BLaER1 treated with 17β-estradiol and CSF1 and Interleukin-3, amounts not matched to agents 10 nM and 100 nM (cell line): ENCODE measurements at regions not wholly inside any gene's neighbourhood (a gene's known extent, or its start where the extent isn't known, plus 50 kb on each side); places are given as distances from the start of the nearest gene placed in this dataset.

Source experiments
- H3K27ac ChIP-seq, 11 experiments: shearing (Covaris generic); formaldehyde crosslinking; 2 replicates each; pipeline ENCODE4 v1.8.1; 2022
- H3K27me3 ChIP-seq, 11 experiments: shearing (Covaris generic); formaldehyde crosslinking; 2 replicates each; pipeline ENCODE4 v1.8.1; 2022
- H3K36me3 ChIP-seq, 11 experiments: shearing (Covaris generic); formaldehyde crosslinking; 2 replicates each; pipeline ENCODE4 v1.8.1; 2022
- H3K4me1 ChIP-seq, 10 experiments: shearing (Covaris generic); formaldehyde crosslinking; 2 replicates each; pipeline ENCODE4 v1.8.1; 2022
- H3K4me2 ChIP-seq, 11 experiments: shearing (Covaris generic); formaldehyde crosslinking; 2 replicates each; pipeline ENCODE4 v1.8.1; 2022
- H3K4me3 ChIP-seq, 10 experiments: shearing (Covaris generic); formaldehyde crosslinking; 2 replicates each; pipeline ENCODE4 v1.8.1; 2022
- H3K9ac ChIP-seq, 11 experiments: shearing (Covaris generic); formaldehyde crosslinking; 2 replicates each; pipeline ENCODE4 v1.8.1; 2022
- H3K9me3 ChIP-seq, 11 experiments: shearing (Covaris generic); formaldehyde crosslinking; replicated peaks in 1 of 11; 2 replicates each; pipeline ENCODE4 v1.8.1; 2022
- H4K20me1 ChIP-seq, 11 experiments: shearing (Covaris generic); formaldehyde crosslinking; 2 replicates each; pipeline ENCODE4 v1.8.1; 2022
- Cebpa-rat ChIP-seq, 11 experiments: shearing (Covaris generic); IDR thresholded peaks; 2 replicates each; pipeline ENCODE4 v1.8.1; 2022

- no peaks in the 10 kb centered on the region for H3K4me1 ChIP-seq
- no peaks in the 10 kb centered on the region for H3K9me3 ChIP-seq
- H3K27me3 ChIP-seq: no peaks in the 10 kb centered on the region
- H3K9ac ChIP-seq: no peak overlapping the region
- H3K27ac ChIP-seq: no peak overlapping the region
- no peaks in the 10 kb centered on the region for H3K36me3 ChIP-seq
- no peak overlapping the region for H3K4me3 ChIP-seq
- H3K4me2 ChIP-seq: no peak overlapping the region
- no peak for TF ChIP-seq Cebpa-rat (IDR thresholded peaks at IDR 0.05)
- H4K20me1 ChIP-seq: no peaks in the 10 kb centered on the region
Observed at GRCh38 chr5:10157085-10157669, 92.5 kb downstream of the ATPSCKMT start.

GRCh38 chr5:10155897-10156667, 93.6 kb downstream of the ATPSCKMT start:
- Histone ChIP-seq H4K20me1 (no peaks in the 10 kb centered on the region), H3K4me3 (no peak overlapping the region), H3K27ac (no peak overlapping the region), H3K36me3 (no peaks in the 10 kb centered on the region), H3K9me3 (no peaks in the 10 kb centered on the region), H3K4me2 (no peak overlapping the region), H3K4me1 (no peaks in the 10 kb centered on the region), H3K9ac (no peak overlapping the region), H3K27me3 (no peaks in the 10 kb centered on the region)
- TF ChIP-seq Cebpa-rat (IDR thresholded peaks at IDR 0.05): no peak

GRCh38 chr5:10153808-10154537, 95.7 kb downstream of the ATPSCKMT start:
- Histone ChIP-seq H3K4me3 (no peak overlapping the region), H3K36me3 (no peaks in the 10 kb centered on the region), H3K4me2 (no peak overlapping the region), H4K20me1 (no peaks in the 10 kb centered on the region), H3K9me3 (no peaks in the 10 kb centered on the region), H3K27ac (no peak overlapping the region), H3K9ac (no peak overlapping the region), H3K27me3 (no peaks in the 10 kb centered on the region), H3K4me1 (no peaks in the 10 kb centered on the region)
- no peak for TF ChIP-seq Cebpa-rat (IDR thresholded peaks at IDR 0.05)

- Histone ChIP-seq H3K9me3 (no peaks in the 10 kb centered on the region), H4K20me1 (no peaks in the 10 kb centered on the region), H3K36me3 (no peaks in the 10 kb centered on the region), H3K4me1 (no peaks in the 10 kb centered on the region), H3K27me3 (no peaks in the 10 kb centered on the region), H3K27ac (no peak overlapping the region), H3K9ac (no peak overlapping the region), H3K4me3 (no peak overlapping the region), H3K4me2 (no peak overlapping the region)
- no peak for TF ChIP-seq Cebpa-rat (IDR thresholded peaks at IDR 0.05)
Observed at GRCh38 chr5:10153394-10153793, 96.3 kb downstream of the ATPSCKMT start.

- Histone ChIP-seq H3K9ac (no peak overlapping the region), H3K27me3 (no peaks in the 10 kb centered on the region), H3K4me3 (no peak overlapping the region), H4K20me1 (no peaks in the 10 kb centered on the region), H3K9me3 (no peaks in the 10 kb centered on the region), H3K4me2 (no peak overlapping the region), H3K4me1 (no peaks in the 10 kb centered on the region), H3K36me3 (no peaks in the 10 kb centered on the region), H3K27ac (no peak overlapping the region)
- TF ChIP-seq Cebpa-rat (IDR thresholded peaks at IDR 0.05): no peak
Observed at GRCh38 chr5:10151656-10152055, 98.0 kb downstream of the ATPSCKMT start.

- H3K27ac ChIP-seq: no peak overlapping the region
- no peaks in the 10 kb centered on the region for H3K4me1 ChIP-seq
- H3K27me3 ChIP-seq: no peaks in the 10 kb centered on the region
- no peaks in the 10 kb centered on the region for H3K9me3 ChIP-seq
- no peak for TF ChIP-seq Cebpa-rat (IDR thresholded peaks at IDR 0.05)
- no peaks in the 10 kb centered on the region for H4K20me1 ChIP-seq
- H3K4me3 ChIP-seq: no peak overlapping the region
- no peaks in the 10 kb centered on the region for H3K36me3 ChIP-seq
- H3K9ac ChIP-seq: no peak overlapping the region
- H3K4me2 ChIP-seq: no peak overlapping the region
Observed at GRCh38 chr5:10149911-10150310, 99.8 kb downstream of the ATPSCKMT start.

GRCh38 chr5:10145923-10146401, 103.7 kb downstream of the ATPSCKMT start:
- Histone ChIP-seq H3K4me1 (no peaks in the 10 kb centered on the region), H3K9me3 (no peaks in the 10 kb centered on the region), H3K9ac (no peak overlapping the region), H3K36me3 (no peaks in the 10 kb centered on the region), H3K4me2 (no peak overlapping the region), H3K27me3 (no peaks in the 10 kb centered on the region), H3K4me3 (no peak overlapping the region), H4K20me1 (no peaks in the 10 kb centered on the region), H3K27ac (no peak overlapping the region)
- TF ChIP-seq Cebpa-rat (IDR thresholded peaks at IDR 0.05): peak in 1 of 11 experiments; percentile 23; a peak in 1 of 22 replicates

- H3K9ac ChIP-seq: no peak overlapping the region
- H4K20me1 ChIP-seq: no peaks in the 10 kb centered on the region
- no peaks in the 10 kb centered on the region for H3K36me3 ChIP-seq
- H3K4me2 ChIP-seq: no peak overlapping the region
- no peaks in the 10 kb centered on the region for H3K9me3 ChIP-seq
- no peak for TF ChIP-seq Cebpa-rat (IDR thresholded peaks at IDR 0.05)
- no peak overlapping the region for H3K4me3 ChIP-seq
- H3K27me3 ChIP-seq: no peaks in the 10 kb centered on the region
- H3K4me1 ChIP-seq: peaks cover 9 to 18% (median 11%) of the 10 kb centered on the region in 10 experiments
- H3K27ac ChIP-seq: no peak overlapping the region
Observed at GRCh38 chr5:10144040-10144439, 105.6 kb downstream of the ATPSCKMT start.

- no peaks in the 10 kb centered on the region for H3K36me3 ChIP-seq
- H3K27me3 ChIP-seq: no peaks in the 10 kb centered on the region
- peaks cover 10 to 32% (median 12%) of the 10 kb centered on the region in 10 experiments for H3K4me1 ChIP-seq
- no peak overlapping the region for H3K9ac ChIP-seq
- no peak overlapping the region for H3K4me3 ChIP-seq
- H3K27ac ChIP-seq: no peak overlapping the region
- H4K20me1 ChIP-seq: no peaks in the 10 kb centered on the region
- TF ChIP-seq Cebpa-rat (IDR thresholded peaks at IDR 0.05): no peak
- peaks cover 0 to 6% (median 0%) of the 10 kb centered on the region in 11 experiments; a peak in 1 of 22 replicates for H3K9me3 ChIP-seq
- peak overlapping the region in 8 of 11 experiments; percentile 4 to 71 (median 58); a peak in 10 of 22 replicates for H3K4me2 ChIP-seq
Observed at GRCh38 chr5:10140195-10140973, 109.3 kb downstream of the ATPSCKMT start.
